Tibial artery (tissue), 4 donors: ENCODE measurements at regions not wholly inside any gene's neighbourhood (a gene's known extent, or its start where the extent isn't known, plus 50 kb on each side); places are given as distances from the start of the nearest gene placed in this dataset.
A peak's percentile ranks its signal among the peaks of the same experiment; 100 is the strongest.

ENCODE experiments used
- DNase-seq, 2 donors: peaks; one replicate each; pipeline ENCODE4 v3.0.0-alpha.2; 2019
- H3K27ac ChIP-seq, 2 donors: fragments of 200-600 bp; sonication (generic) in 1 of 2; 1 replicate in 1 of 2; 2 replicates in 1 of 2; pipeline ENCODE4 v1.5.1; 2018 to 2019; ENCODE audit warnings: mild to moderate bottlenecking in 1 of 2
- H3K27me3 ChIP-seq, 2 donors: fragments of 200-600 bp; sonication (generic) in 1 of 2; one replicate each; pipeline versions ENCODE4 v1.5.1 to v1.6.0; 2016 to 2019
- H3K36me3 ChIP-seq, 3 donors: fragments of 200-600 bp; sonication (generic) in 2 of 3; one replicate each; pipeline ENCODE4 v1.5.1; 2016 to 2019; ENCODE audit warnings: mild to moderate bottlenecking in 2 of 3
- H3K4me1 ChIP-seq, 4 donors: fragments of 200-600 bp; sonication (generic) in 2 of 4; 1 replicate in 3 of 4; 2 replicates in 1 of 4; pipeline ENCODE4 v1.5.1; 2016 to 2019
- H3K4me3 ChIP-seq, 2 donors: fragments of 200-600 bp; sonication (generic) in 1 of 2; 1 replicate in 1 of 2; 2 replicates in 1 of 2; pipeline ENCODE4 v1.5.1; 2018 to 2019; ENCODE audit warnings: mild to moderate bottlenecking in 2 of 2
- H3K9me3 ChIP-seq, 3 donors: fragments of 200-600 bp; sonication (generic) in 1 of 3; one replicate each; pipeline ENCODE4 v1.5.1; 2016 to 2019
- CTCF ChIP-seq, 2 experiments: fragments of 200-600 bp in 1 of 2; fragments of 450-650 bp in 1 of 2; IDR thresholded peaks; one replicate each; pipeline ENCODE4 v1.5.1; 2017 to 2019; ENCODE audit warnings: antibody characterized with exemption in 2 of 2, mild to moderate bottlenecking in 1 of 2, moderate library complexity in 1 of 2
- intact Hi-C: fragments of 100-400 bp; cut with DNase I; formaldehyde crosslinking; loops from one replicate; pipeline ENCODE4 v1.15.0; 2023; ENCODE audit warnings: low total_unique reads

GRCh38 chr11:112451250-112451649, 190.6 kb upstream of the PLET1 start:
- no peaks in the 10 kb centered on the region for H3K4me1 ChIP-seq
- no peak for TF ChIP-seq CTCF (IDR thresholded peaks at IDR 0.05)
- H3K27ac ChIP-seq, result no peak overlapping the region
- no peaks in the 10 kb centered on the region for H3K36me3 ChIP-seq
- H3K27me3 ChIP-seq, result no peaks in the 10 kb centered on the region
- H3K9me3 ChIP-seq, result no peaks in the 10 kb centered on the region
- no peak for DNase-seq
- H3K4me3 ChIP-seq, result no peak overlapping the region
- intact Hi-C loops, result loop anchor here (5.0 kb wide), 1 partner anchor 164 kb away; no protein-coding TSS in a partner anchor

GRCh38 chr11:112453601-112454577, 193.2 kb upstream of the PLET1 start:
- H3K4me1 ChIP-seq, result no peaks in the 10 kb centered on the region
- no peak overlapping the region for H3K4me3 ChIP-seq
- no peak for DNase-seq
- no peaks in the 10 kb centered on the region for H3K27me3 ChIP-seq
- H3K9me3 ChIP-seq, result no peaks in the 10 kb centered on the region
- peak; percentile 37 to 45 for TF ChIP-seq CTCF (IDR thresholded peaks at IDR 0.05)
- intact Hi-C loops, result loop anchor here (5.0 kb wide), 1 partner anchor 167 kb away; no protein-coding TSS in a partner anchor
- H3K27ac ChIP-seq, result no peak overlapping the region
- no peaks in the 10 kb centered on the region for H3K36me3 ChIP-seq

GRCh38 chr11:112454841-112455240, 194.2 kb upstream of the PLET1 start:
- no peak for DNase-seq
- Histone ChIP-seq H3K27me3 (no peaks in the 10 kb centered on the region), H3K27ac (no peak overlapping the region), H3K9me3 (no peaks in the 10 kb centered on the region), H3K4me1 (no peaks in the 10 kb centered on the region), H3K4me3 (no peak overlapping the region), H3K36me3 (no peaks in the 10 kb centered on the region)
- intact Hi-C loops, result loop anchor here (5.0 kb wide), 1 partner anchor 168 kb away; no protein-coding TSS in a partner anchor
- no peak for TF ChIP-seq CTCF (IDR thresholded peaks at IDR 0.05)

GRCh38 chr11:112455791-112456190, 195.1 kb upstream of the PLET1 start:
- no peak overlapping the region for H3K27ac ChIP-seq
- H3K4me3 ChIP-seq, result no peak overlapping the region
- intact Hi-C loops, result no loop called here
- H3K27me3 ChIP-seq, result no peaks in the 10 kb centered on the region
- no peak for DNase-seq
- H3K4me1 ChIP-seq, result no peaks in the 10 kb centered on the region
- no peaks in the 10 kb centered on the region for H3K9me3 ChIP-seq
- no peaks in the 10 kb centered on the region for H3K36me3 ChIP-seq
- no peak for TF ChIP-seq CTCF (IDR thresholded peaks at IDR 0.05)

- intact Hi-C loops, result no loop called here
- no peak for DNase-seq
- no peak overlapping the region for H3K27ac ChIP-seq
- no peaks in the 10 kb centered on the region for H3K36me3 ChIP-seq
- H3K9me3 ChIP-seq, result no peaks in the 10 kb centered on the region
- no peaks in the 10 kb centered on the region for H3K27me3 ChIP-seq
- H3K4me1 ChIP-seq, result no peaks in the 10 kb centered on the region
- no peak overlapping the region for H3K4me3 ChIP-seq
- no peak for TF ChIP-seq CTCF (IDR thresholded peaks at IDR 0.05)
These were observed 196.9 kb upstream of the PLET1 start for GRCh38 chr11:112457532-112457931.
